HG02763 (cell line): ENCODE measurements at regions not wholly inside any gene's neighbourhood (a gene's known extent, or its start where the extent isn't known, plus 50 kb on each side); places are given as distances from the start of the nearest gene placed in this dataset.

Source experiments
- ATAC-seq: cut with Tn5 transposase; IDR thresholded peaks from one replicate; pipeline ENCODE4 v1.9.1; 2021; ENCODE audit warnings: mild to moderate bottlenecking, moderate library complexity; ENCODE audit not compliant: unreplicated experiment

GRCh38 chr2:180743401-180743800 is 237.0 kb upstream of the UBE2E3 start:
- no peak for ATAC-seq

GRCh38 chr2:180742801-180743200 is 237.6 kb upstream of the UBE2E3 start:
- ATAC-seq = no peak

- no peak for ATAC-seq
These were observed 241.3 kb upstream of the UBE2E3 start for GRCh38 chr2:180739070-180739469.

DNA sequence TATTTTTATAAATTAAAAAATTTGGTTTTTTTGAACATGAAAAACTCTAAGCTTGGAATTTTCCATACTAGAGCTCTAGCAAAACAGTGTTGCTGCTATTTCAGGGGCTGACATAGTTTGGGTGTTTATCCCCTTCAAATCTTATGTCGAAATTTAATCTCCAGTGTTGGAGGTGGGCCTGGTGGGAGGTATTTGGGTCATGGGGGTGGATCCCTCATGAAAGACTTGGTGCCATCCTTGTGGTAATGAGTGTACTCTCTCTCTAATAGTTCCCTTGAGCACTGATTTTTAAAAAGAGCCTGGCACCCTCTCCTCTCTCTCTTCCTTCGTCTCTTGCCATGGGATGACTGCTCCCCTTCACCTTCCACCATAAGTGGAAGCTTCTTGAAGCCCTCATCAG is 244.6 kb upstream of the UBE2E3 start:
- no peak for ATAC-seq

DNA sequence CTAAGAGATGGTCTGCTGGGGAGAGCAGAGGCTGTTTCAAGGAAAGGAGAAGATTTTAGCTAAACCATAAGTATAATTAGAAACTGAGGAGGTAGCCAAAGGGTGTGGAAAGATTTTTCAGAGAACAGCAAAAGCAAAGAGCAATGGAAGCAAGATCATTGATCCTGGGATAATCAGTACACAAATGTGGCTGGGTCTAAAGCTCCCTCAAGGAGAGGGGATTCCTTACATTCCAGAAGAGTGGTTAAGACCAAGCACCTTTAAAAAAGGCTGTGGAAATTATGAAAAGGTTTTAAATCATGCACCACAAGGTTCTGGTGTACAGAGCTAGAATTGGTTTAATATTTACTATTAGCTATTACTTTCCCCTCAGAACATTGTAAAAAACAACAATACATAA is 246.0 kb upstream of the UBE2E3 start:
- no peak for ATAC-seq

GRCh38 chr2:180733330-180733729 is 247.1 kb upstream of the UBE2E3 start:
- no peak for ATAC-seq

GRCh38 chr2:180732337-180732736 is 248.1 kb upstream of the UBE2E3 start:
- no peak for ATAC-seq

DNA sequence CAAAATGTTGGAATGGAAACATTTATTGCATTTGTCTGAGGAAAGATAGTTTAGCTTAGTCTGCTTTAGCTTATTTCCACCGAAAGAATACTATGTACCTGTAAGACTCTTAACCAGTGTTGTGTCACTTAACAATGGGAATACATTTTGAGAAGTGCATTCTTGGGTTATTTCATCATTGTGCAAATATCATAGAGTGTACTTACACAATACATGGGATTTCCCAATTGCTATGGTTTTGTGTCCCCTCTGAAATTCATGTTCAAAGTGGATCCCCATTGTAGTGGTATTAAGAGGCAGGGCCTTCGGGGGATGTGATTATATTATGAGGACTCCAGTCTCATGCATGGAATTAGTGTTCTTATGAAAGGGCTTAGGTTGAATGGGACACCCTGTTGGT is 249.4 kb upstream of the UBE2E3 start:
- no peak for ATAC-seq

GRCh38 chr2:180728928-180729559 is 251.4 kb upstream of the UBE2E3 start:
- ATAC-seq = no peak

DNA sequence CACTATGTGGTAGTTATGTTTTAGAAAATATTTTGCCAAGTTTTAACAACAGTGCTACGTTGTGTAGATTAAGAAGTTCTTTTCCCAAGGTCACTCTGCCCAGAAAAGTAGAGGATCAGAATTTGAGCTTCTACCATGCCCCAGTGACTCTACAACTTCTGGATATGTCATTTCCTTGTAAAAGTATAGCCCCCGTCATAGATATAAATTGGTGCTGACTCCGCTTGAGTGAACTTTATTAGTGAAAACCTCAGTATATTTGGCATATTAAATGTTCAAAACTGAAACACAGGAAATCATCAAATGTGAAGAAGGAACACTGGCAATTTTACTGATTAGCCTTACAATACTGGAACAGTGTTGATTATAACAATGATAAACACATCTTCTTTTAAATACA is 256.7 kb upstream of the UBE2E3 start:
- ATAC-seq = no peak

DNA sequence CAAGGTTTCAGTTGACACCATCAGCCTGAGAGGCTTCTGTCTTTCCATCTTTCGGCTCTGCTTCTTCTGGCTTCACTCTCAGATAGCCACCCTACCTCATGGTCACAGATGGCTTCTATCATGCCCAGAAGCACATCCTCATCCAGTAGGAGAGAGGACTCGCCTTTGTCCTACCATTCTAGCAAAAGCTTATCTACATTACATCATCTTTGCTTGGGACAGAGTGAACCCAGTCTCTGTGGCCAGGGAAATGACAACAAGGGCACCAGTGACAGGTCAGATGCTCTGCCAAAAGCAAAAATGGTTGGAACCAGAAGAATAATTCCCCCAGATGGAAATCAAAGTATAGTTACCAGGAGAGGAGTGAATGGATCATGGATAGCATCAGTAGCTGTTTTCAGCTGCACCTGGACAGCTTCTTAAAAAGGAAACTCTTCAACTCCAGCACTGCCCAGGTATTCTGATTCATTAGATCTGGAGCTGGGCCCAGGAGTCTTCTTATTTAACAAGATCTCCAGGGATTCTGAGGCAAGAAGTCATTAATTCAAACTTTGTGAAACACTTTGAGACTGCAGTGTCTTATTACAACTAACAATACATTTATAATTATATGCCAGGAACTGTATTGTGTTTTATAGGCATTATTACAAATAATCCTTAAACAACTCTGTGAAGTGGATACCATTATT is 257.7 kb upstream of the UBE2E3 start:
- ATAC-seq = no peak

DNA sequence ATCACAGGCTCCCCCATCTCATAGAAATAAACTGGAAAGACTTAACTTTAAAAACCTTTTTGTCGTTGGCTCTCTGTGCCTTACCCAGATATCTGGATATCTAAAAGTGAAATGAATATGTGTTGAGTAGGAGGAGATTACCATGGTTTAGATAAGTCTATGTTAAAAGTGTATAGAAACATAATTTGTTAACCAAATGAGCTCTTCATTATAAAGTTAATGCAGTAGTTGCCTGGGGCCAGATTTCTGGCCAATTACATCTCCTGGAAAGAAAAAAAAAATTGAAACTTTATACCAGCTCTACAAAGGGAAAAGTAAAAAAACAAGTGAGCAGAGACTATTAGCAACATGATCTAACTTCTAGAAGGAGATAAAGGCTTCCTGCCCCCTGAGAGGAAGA is 259.6 kb upstream of the UBE2E3 start:
- ATAC-seq = no peak

DNA sequence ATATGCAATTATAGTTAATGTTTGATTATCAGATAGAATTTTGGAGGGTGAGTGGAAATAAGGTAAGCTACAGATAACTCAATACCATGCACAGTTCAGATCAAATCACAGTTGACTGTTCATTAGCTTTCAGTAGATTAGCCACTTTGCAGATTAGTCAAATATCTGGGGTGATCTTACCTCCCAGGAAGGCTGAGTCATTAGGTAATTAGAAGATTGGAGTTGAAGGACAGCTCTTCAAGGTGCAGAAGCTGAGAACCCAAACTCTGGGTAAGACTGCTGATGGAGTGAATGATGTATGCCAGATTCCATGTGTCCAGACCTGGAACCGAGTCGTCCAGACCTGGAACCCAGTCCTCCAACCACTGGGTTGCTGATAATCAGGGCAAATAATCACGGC is 262.8 kb upstream of the UBE2E3 start:
- no peak for ATAC-seq

- ATAC-seq = no peak
These were observed 263.9 kb upstream of the UBE2E3 start for GRCh38 chr2:180716186-180717180.

GRCh38 chr2:180715044-180715443 is 265.4 kb upstream of the UBE2E3 start:
- no peak for ATAC-seq

DNA sequence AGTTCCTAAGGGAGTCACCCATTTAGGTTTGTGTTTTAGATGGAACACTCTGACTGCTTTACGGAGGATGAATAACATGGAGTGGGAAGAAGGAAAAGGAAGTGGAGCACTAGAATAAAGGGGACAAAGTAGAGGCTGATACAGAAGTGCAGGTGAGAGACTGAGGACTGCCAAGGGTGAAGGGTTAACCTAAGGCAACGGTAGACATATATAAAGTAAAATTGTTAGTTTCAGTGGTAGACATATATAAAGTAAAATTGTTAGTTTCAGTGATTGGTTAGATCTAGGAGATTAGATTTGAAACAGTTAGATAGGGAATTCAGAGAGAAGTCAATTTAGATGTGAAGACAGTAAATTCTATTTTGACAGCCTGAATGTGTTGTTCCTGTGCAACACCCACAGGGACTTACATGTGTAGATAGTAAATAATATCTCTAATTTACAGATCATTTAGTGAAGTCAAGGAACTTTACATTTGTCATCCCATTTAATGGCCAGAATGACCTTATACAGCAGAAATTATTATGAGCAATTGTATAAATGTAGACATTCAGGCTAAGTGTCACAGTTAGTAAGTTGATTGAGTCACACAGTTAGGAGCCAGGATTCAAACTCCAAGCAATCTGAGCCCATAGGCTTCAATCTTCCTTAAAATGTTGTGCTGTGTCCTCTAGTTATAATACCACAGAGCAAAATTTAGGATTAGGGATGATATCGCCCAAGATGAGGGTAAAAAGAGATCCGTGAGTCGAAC is 270.8 kb upstream of the UBE2E3 start:
- ATAC-seq = no peak

DNA sequence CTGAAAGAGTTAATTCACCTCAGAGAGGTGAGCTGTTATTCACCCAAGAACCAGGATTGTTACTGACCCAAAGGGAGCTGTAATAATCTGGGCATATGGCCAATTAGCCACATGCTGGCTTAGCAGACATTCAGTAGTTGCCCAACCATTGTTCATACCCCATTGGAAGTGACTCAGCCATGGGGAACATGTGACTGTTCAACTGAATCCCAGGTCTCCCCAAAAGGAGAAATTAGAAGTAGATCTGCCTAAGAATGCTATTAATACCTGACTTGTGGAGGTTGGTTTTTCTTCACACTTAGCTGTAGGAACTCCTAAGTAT is 272.6 kb upstream of the UBE2E3 start:
- ATAC-seq = no peak

- ATAC-seq = no peak
These were observed 273.1 kb upstream of the UBE2E3 start for GRCh38 chr2:180707175-180707883.

- no peak for ATAC-seq
These were observed 273.7 kb upstream of the UBE2E3 start for GRCh38 chr2:180706694-180707093.

DNA sequence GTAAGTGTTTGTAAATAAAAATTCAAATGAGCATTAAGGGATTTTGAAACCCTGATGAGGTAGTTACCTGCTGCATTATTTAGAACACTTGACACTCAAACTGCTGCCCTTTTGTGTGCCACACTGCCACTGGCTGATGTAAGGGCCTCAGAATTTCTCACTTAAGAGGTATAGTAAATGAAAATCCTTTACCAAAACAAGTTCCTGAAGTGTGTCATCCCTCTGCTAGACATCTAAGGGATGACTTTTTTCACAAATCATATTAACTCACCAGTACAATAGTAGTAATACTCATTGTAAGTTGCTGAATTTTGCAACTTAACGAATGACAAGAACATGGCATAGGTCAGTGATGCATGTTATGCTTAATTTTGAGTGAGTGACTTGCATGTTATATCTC is 274.9 kb upstream of the UBE2E3 start:
- ATAC-seq = no peak

DNA sequence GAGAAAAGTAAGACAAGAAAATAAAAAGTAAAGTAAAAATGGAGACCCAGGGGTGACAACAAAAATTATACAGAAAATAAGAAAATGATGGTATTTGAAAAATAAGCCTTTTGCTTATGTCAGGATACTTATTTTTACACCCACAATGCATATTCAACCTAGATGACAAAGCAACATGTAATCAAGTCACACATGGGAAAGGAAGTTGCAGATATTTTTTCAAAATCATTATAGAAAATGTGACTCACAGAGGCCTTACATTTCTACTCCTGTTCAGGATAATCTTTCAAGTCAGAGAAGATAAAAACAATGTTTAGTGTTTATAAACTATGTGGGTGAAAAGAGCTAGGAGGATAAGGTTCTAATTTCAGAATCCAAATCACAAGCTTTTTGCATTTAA is 275.3 kb upstream of the UBE2E3 start:
- no peak for ATAC-seq
